T-helper 2 cell treated with Interferon-gamma antibody and Interleukin-4, amounts not matched to agents 100 ng/mL and 5 ng/mL, for 36 hours (primary cell): ENCODE measurements at regions not wholly inside any gene's neighbourhood (a gene's known extent, or its start where the extent isn't known, plus 50 kb on each side); places are given as distances from the start of the nearest gene placed in this dataset.

Experiments used
- intact Hi-C: fragments of 100-400 bp; cut with micrococcal nuclease; formaldehyde crosslinking; loops from one replicate; pipeline ENCODE4 v1.15.1; 2023

- intact Hi-C loops, result no loop called here
Observed at GRCh38 chr13:38519229-38519911, 167.5 kb upstream of the FREM2 start.

- intact Hi-C loops, result no loop called here
Observed at GRCh38 chr13:38520041-38520440, 166.8 kb upstream of the FREM2 start.

GRCh38 chr13:38527140-38527539, 159.7 kb upstream of the FREM2 start:
- intact Hi-C loops, result no loop called here

DNA sequence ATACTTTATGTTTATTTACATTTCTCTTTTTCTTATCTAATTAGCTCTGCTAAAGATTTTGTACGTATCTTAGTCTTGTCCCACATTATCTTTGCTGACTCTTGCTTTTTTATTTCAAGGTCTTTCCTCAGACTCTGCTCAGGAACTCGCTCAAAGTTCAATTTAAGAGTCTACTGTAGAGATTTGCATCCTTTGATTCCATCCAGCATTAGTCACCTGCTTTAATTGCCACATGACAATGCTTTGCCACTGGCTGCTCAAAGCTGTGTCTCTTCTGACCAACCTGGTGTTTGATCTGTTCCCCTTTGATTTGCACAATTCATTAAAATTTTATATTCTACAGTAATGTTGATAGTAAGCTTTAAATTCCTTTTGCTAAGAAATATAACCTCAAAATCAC, 157.9 kb upstream of the FREM2 start:
- intact Hi-C loops, result no loop called here

GRCh38 chr13:38530492-38530891, 156.4 kb upstream of the FREM2 start:
- intact Hi-C loops, result no loop called here

DNA sequence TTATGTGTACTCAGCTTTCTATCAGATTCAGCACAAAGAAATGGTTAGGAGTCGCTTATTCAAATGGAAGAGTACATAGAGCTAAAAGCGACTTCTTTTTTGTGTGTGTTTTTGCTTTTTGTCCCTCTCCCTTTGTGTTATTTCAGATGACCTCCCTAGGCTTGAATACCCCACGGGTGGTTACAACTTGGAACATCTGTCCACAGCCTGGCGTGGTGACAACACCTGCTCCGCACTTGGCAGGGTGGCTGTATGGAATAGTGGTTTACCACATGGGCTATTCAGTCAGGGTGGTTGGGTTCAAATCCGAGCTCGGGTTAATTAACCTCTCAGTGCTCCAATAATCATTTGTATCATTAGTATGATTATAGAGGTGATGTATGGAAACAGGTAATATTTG, 151.6 kb upstream of the FREM2 start:
- intact Hi-C loops, result no loop called here

GRCh38 chr13:38537051-38537450, 149.8 kb upstream of the FREM2 start:
- intact Hi-C loops, result no loop called here

- intact Hi-C loops, result no loop called here
Observed at GRCh38 chr13:38538422-38538821, 148.5 kb upstream of the FREM2 start.

DNA sequence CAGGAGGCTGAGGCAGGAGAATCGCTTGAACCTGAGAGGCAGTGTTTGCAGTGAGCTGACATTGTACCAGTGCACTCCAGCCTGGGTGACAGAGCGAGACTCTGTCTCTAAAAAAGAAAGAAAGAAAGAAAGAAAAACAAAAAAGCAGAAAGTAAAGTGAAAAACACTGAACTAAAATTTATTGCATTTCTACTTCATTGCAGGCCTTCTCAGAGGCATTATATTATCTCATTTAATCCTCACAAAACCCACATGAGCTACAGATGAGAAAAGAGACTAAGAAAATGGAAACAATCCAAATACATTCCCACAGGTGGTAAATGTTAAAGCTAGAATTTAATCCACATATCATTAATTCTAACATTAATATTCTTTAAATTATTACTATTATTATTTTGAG, 147.2 kb upstream of the FREM2 start:
- intact Hi-C loops, result no loop called here

- intact Hi-C loops, result no loop called here
Observed at GRCh38 chr13:38542601-38543000, 144.3 kb upstream of the FREM2 start.

DNA sequence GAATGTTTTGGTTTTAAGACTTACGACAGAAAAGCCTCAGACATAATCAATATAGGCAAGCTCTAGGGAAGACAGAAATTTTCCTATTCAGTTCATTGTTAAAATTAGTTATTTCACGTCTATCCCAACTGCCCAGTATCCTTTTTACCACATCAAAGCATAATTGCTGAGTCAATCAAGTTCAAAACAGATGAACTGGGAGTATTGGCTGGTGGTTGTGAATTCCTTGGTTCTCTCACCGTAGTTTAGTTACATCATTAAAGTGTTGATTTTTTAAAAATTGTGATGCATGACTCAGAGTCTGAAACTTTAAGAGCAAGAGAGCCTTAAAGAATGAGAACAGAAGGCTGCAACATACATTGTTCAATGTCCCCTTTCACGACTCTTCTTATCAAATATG, 143.3 kb upstream of the FREM2 start:
- intact Hi-C loops, result no loop called here

- intact Hi-C loops, result no loop called here
Observed at GRCh38 chr13:38563739-38564138, 123.1 kb upstream of the FREM2 start.

DNA sequence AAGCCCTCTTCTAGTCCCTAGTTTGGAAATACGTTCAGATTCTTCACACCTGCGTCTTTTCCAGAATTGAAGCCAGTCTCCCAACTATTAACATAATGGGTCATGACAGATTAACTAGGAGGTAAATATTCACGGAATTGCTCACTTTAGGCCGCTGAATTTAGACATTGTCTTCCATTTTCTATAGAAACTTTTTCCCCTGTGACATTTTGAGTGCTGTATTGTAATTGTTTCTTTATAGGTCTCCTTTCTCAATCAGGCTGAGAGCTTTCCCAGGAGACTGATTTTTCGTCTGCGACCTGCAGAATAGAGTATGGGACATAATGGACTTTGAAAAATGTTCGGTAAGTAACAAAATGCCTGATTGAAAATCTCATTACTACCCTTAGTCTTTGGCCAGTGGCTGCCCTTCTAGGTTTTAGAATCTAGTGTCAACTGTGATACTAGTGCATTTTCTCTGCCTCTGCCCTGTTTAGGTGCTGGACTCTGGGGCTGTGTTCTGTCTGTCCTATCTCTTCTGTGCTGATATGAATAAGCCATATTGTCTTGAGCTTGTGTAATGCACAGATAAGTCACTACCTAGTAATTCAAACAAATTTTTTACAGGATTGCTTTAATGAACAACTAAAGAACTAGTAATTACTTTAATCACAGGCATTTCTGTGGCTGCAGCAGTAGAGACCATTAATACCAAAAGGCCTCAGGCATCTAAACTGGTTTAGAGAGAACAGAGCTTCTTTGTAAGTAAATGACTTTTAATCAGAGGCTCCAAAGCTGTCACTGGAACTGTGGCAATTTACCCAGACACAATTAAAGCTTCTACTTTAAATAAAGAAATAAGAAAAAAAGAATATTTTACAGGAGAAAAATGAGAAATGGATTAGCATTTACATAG, 122.4 kb upstream of the FREM2 start:
- intact Hi-C loops, result no loop called here

DNA sequence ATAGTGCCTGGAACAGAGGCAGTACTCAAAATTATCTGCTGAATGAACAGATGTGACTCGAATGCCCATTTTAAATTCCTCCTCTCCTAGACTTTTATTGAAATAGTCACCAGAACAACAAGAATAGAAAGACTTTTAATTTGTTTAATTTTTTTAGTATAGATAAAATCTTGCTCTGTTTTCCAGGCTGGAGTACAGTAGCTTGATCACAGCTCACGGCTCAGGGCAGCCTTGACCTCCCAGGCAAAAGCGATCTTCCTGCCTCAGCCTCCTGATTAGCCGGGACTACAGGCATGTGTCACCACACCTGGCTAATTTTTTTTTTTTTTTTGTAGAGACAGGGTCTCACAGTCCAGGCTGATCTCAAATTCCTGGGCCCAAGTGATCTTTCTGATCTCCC, 120.9 kb upstream of the FREM2 start:
- intact Hi-C loops, result no loop called here

DNA sequence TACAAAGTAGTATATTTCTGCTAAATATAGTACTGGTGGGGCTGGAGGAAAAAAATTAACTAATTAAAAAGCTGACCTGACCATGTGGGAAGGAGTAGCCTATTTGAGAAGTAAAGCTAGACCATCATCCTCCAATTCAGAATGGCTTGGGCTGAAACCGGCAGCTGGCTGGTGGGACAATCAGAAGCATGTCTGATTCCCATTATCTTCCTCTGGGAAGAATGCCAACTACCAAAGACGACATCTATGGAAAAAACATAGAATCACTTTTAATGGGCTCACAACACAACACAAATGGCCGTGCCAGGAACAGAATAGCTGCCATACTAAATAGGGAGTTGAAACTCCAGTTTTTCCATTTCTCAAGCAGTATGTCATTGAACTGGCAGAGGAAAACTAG, 120.4 kb upstream of the FREM2 start:
- intact Hi-C loops, result no loop called here

DNA sequence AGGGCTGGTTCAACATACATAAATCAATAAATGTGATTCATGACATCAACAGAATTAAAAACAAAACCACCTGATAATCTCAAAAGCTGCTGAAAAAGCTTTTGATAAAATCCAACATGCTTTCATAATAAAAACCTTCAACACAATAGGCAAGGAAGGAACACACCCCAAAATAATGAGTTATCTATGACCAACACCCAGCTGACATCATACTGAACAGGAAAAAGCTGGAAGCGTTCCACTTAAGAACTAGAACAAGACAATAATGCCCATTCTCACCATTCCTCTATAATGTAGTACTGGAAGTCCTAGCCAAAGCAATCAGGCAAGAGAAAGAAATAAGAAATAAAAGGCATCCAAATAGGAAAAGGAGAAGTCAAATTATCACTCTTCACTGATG, 116.2 kb upstream of the FREM2 start:
- intact Hi-C loops, result no loop called here

DNA sequence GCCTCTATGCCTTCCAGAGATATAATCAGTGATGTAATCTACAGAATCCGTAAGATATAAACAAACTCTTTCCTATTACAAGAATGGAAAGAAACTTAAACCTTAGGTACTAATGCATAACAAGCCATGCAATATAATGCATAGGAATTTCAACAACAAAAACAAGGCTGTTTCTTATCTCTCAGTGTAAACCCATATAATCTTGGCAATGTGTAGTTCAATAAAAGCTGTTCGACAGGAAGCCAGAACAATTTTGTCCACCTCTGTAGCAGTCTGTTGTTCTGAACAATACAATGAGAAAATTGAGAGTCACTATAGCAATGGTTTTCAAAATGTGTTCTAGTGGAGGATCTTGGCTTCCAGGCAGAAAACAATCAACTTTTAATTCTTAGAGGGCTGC, 111.5 kb upstream of the FREM2 start:
- intact Hi-C loops, result no loop called here

GRCh38 chr13:38577048-38577447, 109.8 kb upstream of the FREM2 start:
- intact Hi-C loops, result no loop called here

DNA sequence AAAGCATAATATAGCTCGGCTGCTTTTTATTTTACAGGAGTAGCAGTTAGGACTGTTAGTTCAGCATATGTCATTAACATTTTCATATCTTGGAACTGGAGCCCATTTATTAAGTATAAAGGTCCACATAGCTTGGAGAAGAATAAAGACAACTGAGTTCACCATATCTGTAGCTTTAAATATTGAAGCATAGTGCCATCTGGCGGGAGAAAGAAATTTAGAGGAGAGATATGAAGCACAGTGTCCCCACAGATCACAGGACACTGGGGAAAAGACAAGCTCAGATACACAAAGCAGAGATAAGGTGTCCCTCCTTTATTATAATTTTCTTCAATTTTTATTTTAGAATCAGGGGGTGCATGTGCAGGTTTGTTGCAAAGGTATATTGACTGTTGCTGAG, 104.7 kb upstream of the FREM2 start:
- intact Hi-C loops, result loop anchor here (5.0 to 10.0 kb wide), 2 partner anchors 1477 to 1510 kb away; partner anchors contain the start of gene CSNK1A1L

GRCh38 chr13:38590230-38590629, 96.6 kb upstream of the FREM2 start:
- intact Hi-C loops, result no loop called here

DNA sequence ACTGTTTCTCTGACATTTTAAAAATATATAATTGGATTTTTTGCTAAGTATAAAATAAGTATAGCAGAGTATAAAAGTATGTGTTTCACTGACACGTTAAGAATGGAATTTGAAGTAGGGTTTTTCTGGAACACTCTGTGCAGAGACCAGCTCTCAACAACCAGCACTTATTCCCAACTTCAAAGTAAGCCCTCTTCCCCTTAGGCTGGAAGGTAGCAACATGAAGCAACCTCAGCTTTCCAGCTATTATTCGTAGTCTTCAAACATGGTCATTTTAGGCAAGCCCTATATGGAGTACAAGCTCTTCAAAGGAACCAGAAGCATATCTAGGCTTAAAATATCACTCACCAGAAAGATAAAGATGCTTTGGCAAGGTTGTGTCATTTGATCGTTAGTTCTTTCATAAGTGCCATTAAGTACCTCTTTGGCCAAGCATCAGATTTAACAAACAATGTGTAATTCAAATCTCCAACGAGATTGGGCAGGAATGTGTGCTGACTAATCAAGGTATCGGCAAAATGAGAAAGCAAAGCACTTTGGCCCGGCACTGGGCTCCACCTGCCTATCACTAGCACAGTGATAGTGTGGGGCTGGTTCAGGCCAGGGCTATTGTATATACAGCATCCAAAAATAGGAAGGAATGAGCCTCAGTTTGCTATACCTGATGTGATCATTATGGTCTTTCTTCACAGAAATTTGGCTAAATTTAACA, 95.9 kb upstream of the FREM2 start:
- intact Hi-C loops, result no loop called here

GRCh38 chr13:38602266-38602665, 84.6 kb upstream of the FREM2 start:
- intact Hi-C loops, result no loop called here
